GM12865 (cell line): ENCODE measurements at regions not wholly inside any gene's neighbourhood (a gene's known extent, or its start where the extent isn't known, plus 50 kb on each side); places are given as distances from the start of the nearest gene placed in this dataset.
A peak's percentile ranks its signal among the peaks of the same experiment; 100 is the strongest.

Experiments used
- DNase-seq: peaks from one replicate; pipeline ENCODE4 v3.0.0; 2010; ENCODE audit warnings: low read depth
- H3K4me3 ChIP-seq: 2 replicates; pipeline ENCODE4 v1.5.1; 2011; ENCODE audit warnings: mild to moderate bottlenecking, low read depth, low read length, control low read depth
- CTCF ChIP-seq: IDR thresholded peaks from 2 replicates; pipeline ENCODE4 v1.5.1; 2011; ENCODE audit warnings: low read length, control low read depth, low read depth, inconsistent platforms; ENCODE audit not compliant: insufficient read depth; ENCODE audit errors: missing control alignments

- H3K4me3 ChIP-seq, result no peak overlapping the region
- DNase-seq, result no peak
- TF ChIP-seq CTCF, result no peak
Measured at GRCh38 chr12:77741974-77742517, 88.6 kb upstream of the NAV3 start.

- no peak for TF ChIP-seq CTCF
- H3K4me3 ChIP-seq, result no peak overlapping the region
- DNase-seq, result no peak
Measured at GRCh38 chr12:77736219-77736965, 94.3 kb upstream of the NAV3 start.

- DNase-seq, result no peak
- no peak for TF ChIP-seq CTCF
- H3K4me3 ChIP-seq, result no peak overlapping the region
Measured at GRCh38 chr12:77734214-77734883, 96.3 kb upstream of the NAV3 start.

- DNase-seq, result peak; percentile 4
- TF ChIP-seq CTCF, result no peak
- no peak overlapping the region for H3K4me3 ChIP-seq
Measured at GRCh38 chr12:77728018-77728417, 102.7 kb upstream of the NAV3 start.

- no peak for DNase-seq
- no peak for TF ChIP-seq CTCF
- no peak overlapping the region for H3K4me3 ChIP-seq
Measured at GRCh38 chr12:77727442-77728001, 103.2 kb upstream of the NAV3 start.

GRCh38 chr12:77725611-77726010 is 105.1 kb upstream of the NAV3 start:
- no peak overlapping the region for H3K4me3 ChIP-seq
- DNase-seq, result no peak
- TF ChIP-seq CTCF, result no peak
